COLO668 (cell line): ENCODE measurements at regions not wholly inside any gene's neighbourhood (a gene's known extent, or its start where the extent isn't known, plus 50 kb on each side); places are given as distances from the start of the nearest gene placed in this dataset.
"Not testable (repeated sequence)": the region's sequence is repeated elsewhere in the genome, so short reads cannot be mapped to it uniquely, and the experiment has no call there.

Experiments used
- DNase-seq: peaks from one replicate; lab custom pipeline; 2025; ENCODE audit not compliant: unreplicated experiment; lab: John Stamatoyannopoulos, UW

GRCh38 chr7:34581698-34582097, 76.3 kb upstream of the NPSR1 start:
- DNase-seq, result not testable (repeated sequence)

- no peak for DNase-seq
These were observed 73.5 kb upstream of the NPSR1 start for GRCh38 chr7:34584526-34584925.

- DNase-seq, result no peak
These were observed 61.1 kb upstream of the NPSR1 start for GRCh38 chr7:34596887-34597286.

GRCh38 chr7:34603711-34604444, 54.1 kb upstream of the NPSR1 start:
- no peak for DNase-seq
